ENCODE measurements at regions not wholly inside any gene's neighbourhood (a gene's known extent, or its start where the extent isn't known, plus 50 kb on each side); places are given as distances from the start of the nearest gene placed in this dataset.
"Not testable (repeated sequence)": the region's sequence is repeated elsewhere in the genome, so short reads cannot be mapped to it uniquely, and the experiment has no call there.

- not testable (repeated sequence) for DNase-seq
Measured at GRCh38 chr10:46645110-46645509, 66.2 kb downstream of the SYT15 start.

- DNase-seq: not testable (repeated sequence)
Measured at GRCh38 chr10:46646132-46646531, 67.2 kb downstream of the SYT15 start.

- not testable (repeated sequence) for DNase-seq
Measured at GRCh38 chr10:46650967-46651366, 72.0 kb downstream of the SYT15 start.

GRCh38 chr10:46657437-46657836 is 78.5 kb downstream of the SYT15 start:
- DNase-seq: not testable (repeated sequence)

GRCh38 chr10:46660027-46660834 is 81.3 kb downstream of the SYT15 start:
- DNase-seq: not testable (repeated sequence)

- DNase-seq: not testable (repeated sequence)
Measured at GRCh38 chr10:46660835-46661164, 81.9 kb downstream of the SYT15 start.

GRCh38 chr10:46665536-46665935 is 86.6 kb downstream of the SYT15 start:
- DNase-seq: not testable (repeated sequence)

GRCh38 chr10:46668357-46668997 is 89.5 kb downstream of the SYT15 start:
- not testable (repeated sequence) for DNase-seq

GRCh38 chr10:46677836-46678435 is 99.0 kb downstream of the SYT15 start:
- DNase-seq: not testable (repeated sequence)

GRCh38 chr10:46691397-46691796 is 112.5 kb downstream of the SYT15 start:
- DNase-seq: not testable (repeated sequence)

- DNase-seq: not testable (repeated sequence)
Measured at GRCh38 chr10:46693218-46693617, 114.3 kb downstream of the SYT15 start.

- not testable (repeated sequence) for DNase-seq
Measured at GRCh38 chr10:46717264-46717663, 138.3 kb downstream of the SYT15 start.

GRCh38 chr10:46718014-46718413 is 139.1 kb downstream of the SYT15 start:
- DNase-seq: not testable (repeated sequence)

- DNase-seq: not testable (repeated sequence)
Measured at GRCh38 chr10:46720386-46720785, 141.5 kb downstream of the SYT15 start.

- not testable (repeated sequence) for DNase-seq
Measured at GRCh38 chr10:46720811-46721518, 142.0 kb downstream of the SYT15 start.

- not testable (repeated sequence) for DNase-seq
Measured at GRCh38 chr10:46724258-46724657, 145.3 kb downstream of the SYT15 start.

- DNase-seq: not testable (repeated sequence)
Measured at GRCh38 chr10:46728359-46728758, 149.4 kb downstream of the SYT15 start.

GRCh38 chr10:46730729-46731128 is 151.8 kb downstream of the SYT15 start:
- DNase-seq: not testable (repeated sequence)

GRCh38 chr10:46733635-46734261 is 154.8 kb downstream of the SYT15 start:
- not testable (repeated sequence) for DNase-seq

- DNase-seq: not testable (repeated sequence)
Measured at GRCh38 chr10:46734262-46734642, 155.3 kb downstream of the SYT15 start.

GRCh38 chr10:46739919-46740318 is 161.0 kb downstream of the SYT15 start:
- not testable (repeated sequence) for DNase-seq

GRCh38 chr10:46740368-46740767 is 161.4 kb downstream of the SYT15 start:
- not testable (repeated sequence) for DNase-seq

GRCh38 chr10:46749003-46749402 is 162.2 kb upstream of the PTPN20 start:
- not testable (repeated sequence) for DNase-seq

Measured in activated naive CD4-positive, alpha-beta T cell (primary cell).